Kidney (tissue), 13 donors: ENCODE measurements at regions not wholly inside any gene's neighbourhood (a gene's known extent, or its start where the extent isn't known, plus 50 kb on each side); places are given as distances from the start of the nearest gene placed in this dataset.

Source experiments
- DNase-seq, 5 donors: peaks; one replicate each; pipeline ENCODE4 v3.0.0-alpha.2; 2013 to 2020
- FAIRE-seq: peaks from 2 replicates; lab custom pipeline; 2012; peaks lifted over from hg19 to GRCh38; lab: Jason Lieb, UNC
- H3K27ac ChIP-seq, 2 donors: one replicate each; pipeline ENCODE4 v1.7.0; 2013; ENCODE audit warnings: low read depth in 2 of 2, low read length in 2 of 2, inconsistent platforms in 1 of 2
- H3K27me3 ChIP-seq: one replicate; pipeline ENCODE4 v1.7.1; 2013; ENCODE audit warnings: low read length, inconsistent platforms; ENCODE audit not compliant: control insufficient read depth, insufficient read depth
- H3K36me3 ChIP-seq, 3 donors: one replicate each; pipeline versions ENCODE4 v1.7.0 to v1.7.1; 2013; ENCODE audit warnings: low read length in 3 of 3, control low read depth in 1 of 3, inconsistent platforms in 1 of 3; ENCODE audit not compliant: insufficient read depth in 3 of 3, control insufficient read depth in 2 of 3
- H3K4me1 ChIP-seq, 3 donors: one replicate each; pipeline versions ENCODE4 v1.7.0 to v1.7.1; 2013; ENCODE audit warnings: low read length in 3 of 3, inconsistent platforms in 1 of 3, low read depth in 1 of 3; ENCODE audit not compliant: control insufficient read depth in 2 of 3, insufficient read depth in 2 of 3
- H3K4me3 ChIP-seq, 3 donors: one replicate each; pipeline versions ENCODE4 v1.7.0 to v1.8.1; 2013; ENCODE audit warnings: low read length in 3 of 3, control low read depth in 1 of 3, inconsistent platforms in 1 of 3
- H3K9ac ChIP-seq, 3 donors: one replicate each; pipeline versions ENCODE4 v1.7.0 to v1.7.1; 2013; ENCODE audit warnings: low read length in 3 of 3, control low read depth in 1 of 3, inconsistent platforms in 1 of 3
- H3K9me3 ChIP-seq, 3 donors: one replicate each; pipeline versions ENCODE4 v1.7.0 to v1.7.1; 2013; ENCODE audit warnings: low read length in 3 of 3, control low read depth in 1 of 3, inconsistent platforms in 1 of 3; ENCODE audit not compliant: control insufficient read depth in 2 of 3, insufficient read depth in 1 of 3
- intact Hi-C: fragments of 100-400 bp; cut with DNase I; formaldehyde crosslinking; loops from one replicate; pipeline ENCODE4 v1.11.1; 2022
- TF ChIP-seq, protein P1 (sequence below): IDR thresholded peaks from 3 replicates; pipeline ENCODE4 v1.5.1; 2012; ENCODE audit warnings: mild to moderate bottlenecking, moderate library complexity, borderline replicate concordance; ENCODE audit not compliant: insufficient read depth; ENCODE audit errors: extremely low read depth
- donor health status: control.
- donor health status: control.
- donor health status: control.
- donor health status: control.
- donor health status: control.
- donor health status: DM: yes; HTN: yes; CAD: no.
- donor health status: Normal renal cell carcinoma (clear cell type).

DNA sequence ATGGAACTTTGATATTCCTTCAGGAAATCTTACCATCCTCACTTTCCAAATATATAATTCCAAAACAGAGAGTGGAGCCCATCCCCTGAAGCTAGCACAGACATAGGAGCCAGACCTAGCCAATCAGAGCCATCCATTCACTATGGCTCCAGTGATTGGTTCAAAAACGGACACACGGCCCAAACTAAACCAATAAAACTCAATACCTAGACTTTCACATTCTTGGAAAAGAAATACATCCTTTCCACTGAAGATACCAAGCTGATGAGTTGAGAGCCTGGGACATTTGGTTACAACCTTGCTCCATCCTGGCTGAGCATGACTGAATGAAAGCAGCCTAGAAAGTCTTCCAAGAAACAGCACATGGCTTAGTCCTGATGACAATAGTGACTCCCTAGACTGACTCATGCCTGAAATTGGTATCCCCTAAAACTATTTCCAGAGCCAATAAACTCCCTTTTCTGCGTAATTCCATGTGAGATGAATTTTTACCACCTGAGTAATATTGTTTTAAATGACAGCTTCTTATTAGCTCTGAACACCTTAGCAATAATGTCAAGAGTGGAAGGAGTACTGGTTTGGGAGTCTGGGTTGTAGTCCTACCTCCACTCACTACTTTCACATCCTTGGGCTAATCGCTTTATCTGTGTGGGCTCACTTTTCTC, 189.6 kb upstream of the LNX1 start:
- H3K4me1 ChIP-seq: no peaks in the 10 kb centered on the region
- intact Hi-C loops: no loop called here
- no peaks in the 10 kb centered on the region for H3K9me3 ChIP-seq
- no peaks in the 10 kb centered on the region for H3K27me3 ChIP-seq
- FAIRE-seq: no peak
- TF ChIP-seq, protein P1, sequence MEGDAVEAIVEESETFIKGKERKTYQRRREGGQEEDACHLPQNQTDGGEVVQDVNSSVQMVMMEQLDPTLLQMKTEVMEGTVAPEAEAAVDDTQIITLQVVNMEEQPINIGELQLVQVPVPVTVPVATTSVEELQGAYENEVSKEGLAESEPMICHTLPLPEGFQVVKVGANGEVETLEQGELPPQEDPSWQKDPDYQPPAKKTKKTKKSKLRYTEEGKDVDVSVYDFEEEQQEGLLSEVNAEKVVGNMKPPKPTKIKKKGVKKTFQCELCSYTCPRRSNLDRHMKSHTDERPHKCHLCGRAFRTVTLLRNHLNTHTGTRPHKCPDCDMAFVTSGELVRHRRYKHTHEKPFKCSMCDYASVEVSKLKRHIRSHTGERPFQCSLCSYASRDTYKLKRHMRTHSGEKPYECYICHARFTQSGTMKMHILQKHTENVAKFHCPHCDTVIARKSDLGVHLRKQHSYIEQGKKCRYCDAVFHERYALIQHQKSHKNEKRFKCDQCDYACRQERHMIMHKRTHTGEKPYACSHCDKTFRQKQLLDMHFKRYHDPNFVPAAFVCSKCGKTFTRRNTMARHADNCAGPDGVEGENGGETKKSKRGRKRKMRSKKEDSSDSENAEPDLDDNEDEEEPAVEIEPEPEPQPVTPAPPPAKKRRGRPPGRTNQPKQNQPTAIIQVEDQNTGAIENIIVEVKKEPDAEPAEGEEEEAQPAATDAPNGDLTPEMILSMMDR: no peak
- DNase-seq: no peak
- no peak overlapping the region for H3K27ac ChIP-seq
- H3K36me3 ChIP-seq: no peaks in the 10 kb centered on the region
- no peak overlapping the region for H3K9ac ChIP-seq
- no peak overlapping the region for H3K4me3 ChIP-seq

DNA sequence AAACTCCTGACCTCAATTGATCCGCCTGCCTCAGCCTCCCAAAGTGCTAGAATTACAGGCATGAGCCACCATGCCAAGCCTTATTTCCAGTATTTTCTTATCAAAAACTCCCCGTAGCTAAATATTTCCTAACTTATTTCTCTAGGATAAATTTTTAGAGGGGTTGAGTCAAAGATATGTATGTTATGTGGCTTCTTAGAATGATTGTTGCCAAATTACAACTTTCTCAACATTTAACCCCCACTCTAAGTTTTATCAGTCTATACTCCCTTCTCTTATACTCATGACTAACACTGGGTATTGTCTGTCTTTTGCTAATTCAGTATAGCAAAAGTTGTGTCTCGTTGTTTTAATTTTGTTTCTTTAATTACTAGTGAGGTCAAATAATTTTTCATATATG, 187.7 kb upstream of the LNX1 start:
- H3K27me3 ChIP-seq: no peaks in the 10 kb centered on the region

DNA sequence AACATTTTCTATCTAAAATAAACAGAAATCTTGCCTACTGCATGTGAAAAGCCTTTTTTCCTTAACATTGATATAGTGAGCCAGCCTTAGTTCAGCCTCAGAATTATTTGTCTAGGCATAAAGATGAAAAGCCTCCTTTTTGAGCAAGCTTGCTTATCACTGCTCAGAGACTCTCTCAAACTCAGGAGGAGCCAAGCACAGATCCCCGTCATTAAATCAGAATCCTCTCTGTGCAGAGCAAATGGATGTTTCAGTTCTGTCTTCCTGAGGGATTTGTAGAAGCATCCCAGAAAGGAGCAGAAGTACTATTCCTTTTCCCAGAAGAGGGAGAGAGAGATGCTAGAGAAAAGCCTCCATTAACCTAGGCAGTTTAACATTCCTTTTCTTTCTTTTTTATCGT, 186.9 kb upstream of the LNX1 start:
- H3K27me3 ChIP-seq: no peaks in the 10 kb centered on the region
- H3K4me3 ChIP-seq: no peak overlapping the region
- no peak overlapping the region for H3K27ac ChIP-seq
- TF ChIP-seq, protein P1: no peak
- FAIRE-seq: no peak
- H3K9me3 ChIP-seq: no peaks in the 10 kb centered on the region
- DNase-seq: no peak
- no peaks in the 10 kb centered on the region for H3K36me3 ChIP-seq
- H3K4me1 ChIP-seq: no peaks in the 10 kb centered on the region
- H3K9ac ChIP-seq: no peak overlapping the region
- intact Hi-C loops: no loop called here

More for the DNA sequence above, 187.7 kb upstream of the LNX1 start:
- DNase-seq: no peak
- FAIRE-seq: no peak
- H3K27ac ChIP-seq: no peak overlapping the region
- no peaks in the 10 kb centered on the region for H3K9me3 ChIP-seq
- no peak overlapping the region for H3K9ac ChIP-seq
- intact Hi-C loops: no loop called here
- H3K4me1 ChIP-seq: no peaks in the 10 kb centered on the region
- no peaks in the 10 kb centered on the region for H3K36me3 ChIP-seq
- TF ChIP-seq, protein P1: no peak
- H3K4me3 ChIP-seq: no peak overlapping the region
